PC-3 (cell line): ENCODE measurements at regions not wholly inside any gene's neighbourhood (a gene's known extent, or its start where the extent isn't known, plus 50 kb on each side); places are given as distances from the start of the nearest gene placed in this dataset.

ENCODE experiments used
- ATAC-seq: fragments of 200-7000 bp; cut with Tn5 transposase; 2 replicates; pipeline ENCODE4 v1.9.1; 2020; ENCODE audit warnings: mild to moderate bottlenecking, moderate library complexity
- BruUV-seq: library from RNA; stranded (reverse); fragments of 400-500 nt; replicated peaks from 2 replicates; lab custom pipeline; 2021; lab: Mats Ljungman, UMichigan
- CTCF ChIA-PET: fragments of 300-600 bp; sonication (Branson Sonifier 250); formaldehyde crosslinking; loops from one replicate; lab custom pipeline; 2022; ENCODE audit warnings: antibody characterized with exemption; lab: Charles Lee
- POLR2A ChIA-PET: fragments of 300-600 bp; sonication (Branson Sonifier 250); formaldehyde crosslinking; loops from one replicate; lab custom pipeline; 2022; ENCODE audit warnings: antibody characterized with exemption; ENCODE audit not compliant: unreplicated experiment; lab: Charles Lee
- DNase-seq: peaks from one replicate; pipeline ENCODE4 v3.0.0-alpha.2; 2015
- H2AFZ ChIP-seq: fragments of 300-600 bp; sonication (generic); 2 replicates; pipeline ENCODE4 v1.6.0; 2016; ENCODE audit warnings: antibody characterized with exemption, low read length
- H3F3A ChIP-seq: fragments of 300-600 bp; sonication (generic); one replicate; pipeline ENCODE4 v1.6.0; 2017; ENCODE audit warnings: antibody characterized with exemption, low read length, control low read depth, mild to moderate bottlenecking; ENCODE audit not compliant: unreplicated experiment
- H3K27ac ChIP-seq: fragments of 300-600 bp; sonication (generic); 2 replicates; pipeline ENCODE4 v1.5.1; 2016; ENCODE audit warnings: mild to moderate bottlenecking, low read length
- H3K27me3 ChIP-seq: fragments of 300-600 bp; sonication (generic); 2 replicates; pipeline ENCODE4 v1.6.1; 2016; ENCODE audit warnings: low read length, mixed read lengths
- H3K36me3 ChIP-seq: fragments of 300-600 bp; sonication (generic); 2 replicates; pipeline ENCODE4 v1.6.1; 2016; ENCODE audit warnings: low read depth, mixed run types, low read length, mixed read lengths
- H3K4me1 ChIP-seq: fragments of 300-600 bp; sonication (generic); 2 replicates; pipeline ENCODE4 v1.5.1; 2016; ENCODE audit warnings: low read length; ENCODE audit not compliant: insufficient read depth
- H3K4me2 ChIP-seq: fragments of 300-600 bp; sonication (generic); 2 replicates; pipeline ENCODE4 v1.6.0; 2016; ENCODE audit warnings: low read length
- H3K4me3 ChIP-seq: fragments of 300-600 bp; sonication (generic); 2 replicates; pipeline ENCODE4 v1.5.1; 2016; ENCODE audit warnings: mild to moderate bottlenecking, low read length, mixed read lengths
- H3K79me2 ChIP-seq: fragments of 300-600 bp; sonication (generic); 2 replicates; pipeline ENCODE4 v1.6.1; 2017; ENCODE audit warnings: low read length, mixed read lengths
- H3K9ac ChIP-seq: fragments of 300-600 bp; sonication (generic); 2 replicates; pipeline ENCODE4 v1.6.0; 2016; ENCODE audit warnings: mild to moderate bottlenecking, low read length
- H3K9me2 ChIP-seq: fragments of 300-600 bp; sonication (generic); replicated peaks from 2 replicates; pipeline ENCODE4 v1.6.1; 2016; ENCODE audit warnings: mixed run types, low read length, mixed read lengths
- H3K9me3 ChIP-seq: fragments of 300-600 bp; sonication (generic); 2 replicates; pipeline ENCODE4 v1.6.1; 2016; ENCODE audit warnings: low read length, mixed read lengths
- H4K20me1 ChIP-seq: fragments of 300-600 bp; sonication (generic); 2 replicates; pipeline ENCODE4 v1.6.1; 2016; ENCODE audit warnings: low read length, mixed read lengths
- EZH2 ChIP-seq: fragments of 300-600 bp; sonication (generic); IDR thresholded peaks from one replicate; pipeline ENCODE4 v1.6.1; 2017; ENCODE audit warnings: antibody characterized with exemption, mild to moderate bottlenecking, low read length; ENCODE audit not compliant: unreplicated experiment
- EZH2phosphoT487 ChIP-seq: fragments of 300-600 bp; sonication (generic); IDR thresholded peaks from 2 replicates; pipeline ENCODE4 v1.6.1; 2018; ENCODE audit warnings: mild to moderate bottlenecking, antibody characterized with exemption, low read length, borderline replicate concordance
- intact Hi-C: fragments of 100-400 bp; cut with micrococcal nuclease; formaldehyde crosslinking; loops from 2 replicates; pipeline ENCODE4 v1.9.0; 2023
- TF ChIP-seq, protein P1 (sequence below): fragments of 300-600 bp; sonication (generic); conservative IDR thresholded peaks from 2 replicates; pipeline ENCODE4 v1.5.1; 2017; ENCODE audit warnings: antibody characterized with exemption, low read depth, mild to moderate bottlenecking, low read length

- TF ChIP-seq, protein P1, sequence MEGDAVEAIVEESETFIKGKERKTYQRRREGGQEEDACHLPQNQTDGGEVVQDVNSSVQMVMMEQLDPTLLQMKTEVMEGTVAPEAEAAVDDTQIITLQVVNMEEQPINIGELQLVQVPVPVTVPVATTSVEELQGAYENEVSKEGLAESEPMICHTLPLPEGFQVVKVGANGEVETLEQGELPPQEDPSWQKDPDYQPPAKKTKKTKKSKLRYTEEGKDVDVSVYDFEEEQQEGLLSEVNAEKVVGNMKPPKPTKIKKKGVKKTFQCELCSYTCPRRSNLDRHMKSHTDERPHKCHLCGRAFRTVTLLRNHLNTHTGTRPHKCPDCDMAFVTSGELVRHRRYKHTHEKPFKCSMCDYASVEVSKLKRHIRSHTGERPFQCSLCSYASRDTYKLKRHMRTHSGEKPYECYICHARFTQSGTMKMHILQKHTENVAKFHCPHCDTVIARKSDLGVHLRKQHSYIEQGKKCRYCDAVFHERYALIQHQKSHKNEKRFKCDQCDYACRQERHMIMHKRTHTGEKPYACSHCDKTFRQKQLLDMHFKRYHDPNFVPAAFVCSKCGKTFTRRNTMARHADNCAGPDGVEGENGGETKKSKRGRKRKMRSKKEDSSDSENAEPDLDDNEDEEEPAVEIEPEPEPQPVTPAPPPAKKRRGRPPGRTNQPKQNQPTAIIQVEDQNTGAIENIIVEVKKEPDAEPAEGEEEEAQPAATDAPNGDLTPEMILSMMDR, result no peak
- TF ChIP-seq EZH2phosphoT487, result no peak
- no peak for TF ChIP-seq EZH2
- ChIA-PET CTCF (no interaction called here), POLR2A (no interaction called here)
- no peak for ATAC-seq
- H3K27ac ChIP-seq, result no peak overlapping the region
- no peaks in the 10 kb centered on the region for H3F3A ChIP-seq
- no peaks in the 10 kb centered on the region for H3K9me2 ChIP-seq
- H3K27me3 ChIP-seq, result no peaks in the 10 kb centered on the region
- no peaks in the 10 kb centered on the region for H3K9me3 ChIP-seq
- no peak overlapping the region for H3K4me3 ChIP-seq
- no TSS peak for BruUV-seq
- no peaks in the 10 kb centered on the region for H3K4me1 ChIP-seq
- no peak overlapping the region for H2AFZ ChIP-seq
- H4K20me1 ChIP-seq, result no peaks in the 10 kb centered on the region
- no peaks in the 10 kb centered on the region for H3K36me3 ChIP-seq
- no peaks in the 10 kb centered on the region for H3K79me2 ChIP-seq
- intact Hi-C loops, result no loop called here
- H3K4me2 ChIP-seq, result no peak overlapping the region
- no peak overlapping the region for H3K9ac ChIP-seq
- DNase-seq, result no peak
These were observed 328.2 kb upstream of the COL3A1 start for GRCh38 chr2:188645986-188646385.

DNA sequence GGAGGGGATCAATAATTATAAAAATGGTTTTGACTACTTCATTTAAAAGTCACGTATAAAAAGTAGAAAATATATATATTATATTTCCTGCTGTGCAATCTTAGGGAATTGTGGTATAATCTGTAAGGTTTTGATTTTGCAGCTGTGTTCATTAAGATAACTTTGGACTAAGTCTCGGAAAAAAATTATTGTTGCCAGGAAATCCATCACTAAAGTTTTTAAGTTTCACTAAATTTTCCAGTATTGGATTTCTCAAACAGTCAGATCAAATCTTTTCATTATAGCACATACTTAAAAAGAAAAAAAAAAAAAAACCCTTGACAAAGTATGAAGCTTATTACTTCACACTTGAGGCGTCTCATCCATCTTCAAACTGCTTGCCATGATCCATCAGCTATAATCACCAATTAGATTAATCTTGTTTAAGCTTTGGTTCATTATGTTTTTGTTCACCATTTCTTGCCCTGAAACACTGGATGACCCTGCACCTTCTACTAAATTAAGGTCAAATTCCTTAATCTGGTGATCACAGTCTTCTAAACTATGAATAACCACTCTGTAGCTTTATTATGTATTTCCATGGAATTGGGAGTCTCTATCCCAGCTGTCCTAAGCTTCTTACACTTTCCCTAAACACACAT is 326.6 kb upstream of the COL3A1 start:
- POLR2A ChIA-PET, result interaction anchor here (0.6 kb wide), 1 partner anchor 74 kb away, joined by 8 read pairs; no protein-coding TSS in a partner anchor
- CTCF ChIA-PET, result no interaction called here
- BruUV-seq, result no TSS peak
- no peak overlapping the region for H3K9ac ChIP-seq
- no peaks in the 10 kb centered on the region for H3K36me3 ChIP-seq
- no peaks in the 10 kb centered on the region for H3F3A ChIP-seq
- TF ChIP-seq EZH2phosphoT487, result no peak
- TF ChIP-seq, protein P1, result no peak
- no peak for TF ChIP-seq EZH2
- H3K79me2 ChIP-seq, result no peaks in the 10 kb centered on the region
- DNase-seq (no peak), ATAC-seq (no peak)
- H3K27me3 ChIP-seq, result no peaks in the 10 kb centered on the region
- no peak overlapping the region for H3K27ac ChIP-seq
- no peaks in the 10 kb centered on the region for H3K9me3 ChIP-seq
- no peaks in the 10 kb centered on the region for H3K4me1 ChIP-seq
- no peak overlapping the region for H3K4me2 ChIP-seq
- intact Hi-C loops, result no loop called here
- H2AFZ ChIP-seq, result no peak overlapping the region
- no peaks in the 10 kb centered on the region for H3K9me2 ChIP-seq
- H3K4me3 ChIP-seq, result no peak overlapping the region
- H4K20me1 ChIP-seq, result no peaks in the 10 kb centered on the region

GRCh38 chr2:188659656-188660406 is 314.3 kb upstream of the COL3A1 start:
- H3K79me2 ChIP-seq, result no peaks in the 10 kb centered on the region
- no peak for TF ChIP-seq EZH2
- TF ChIP-seq, protein P1, result no peak
- TF ChIP-seq EZH2phosphoT487, result no peak
- no peak overlapping the region for H3K4me2 ChIP-seq
- H3K9me2 ChIP-seq, result no peaks in the 10 kb centered on the region
- no peaks in the 10 kb centered on the region for H3K27me3 ChIP-seq
- no TSS peak for BruUV-seq
- no peaks in the 10 kb centered on the region for H4K20me1 ChIP-seq
- ChIA-PET POLR2A (interaction anchor here (0.7 kb wide), 1 partner anchor 128 kb away, joined by 4 read pairs; no protein-coding TSS in a partner anchor), CTCF (no interaction called here)
- no peaks in the 10 kb centered on the region for H3K9me3 ChIP-seq
- intact Hi-C loops, result loop anchor here (10.0 kb wide), 2 partner anchors 45 to 135 kb away; no protein-coding TSS in a partner anchor
- DNase-seq (peak; percentile 83), ATAC-seq (peak; percentile 97)
- H3K4me3 ChIP-seq, result no peak overlapping the region
- no peaks in the 10 kb centered on the region for H3F3A ChIP-seq
- H3K9ac ChIP-seq, result no peak overlapping the region
- H3K36me3 ChIP-seq, result no peaks in the 10 kb centered on the region
- H3K27ac ChIP-seq, result no peak overlapping the region
- no peak overlapping the region for H2AFZ ChIP-seq
- H3K4me1 ChIP-seq, result peaks cover 6% of the 10 kb centered on the region; the same call in 1 of the 2 replicates
